Gastroesophageal sphincter (tissue), 3 donors: ENCODE measurements at regions not wholly inside any gene's neighbourhood (a gene's known extent, or its start where the extent isn't known, plus 50 kb on each side); places are given as distances from the start of the nearest gene placed in this dataset.

ENCODE experiments used
- CTCF ChIP-seq, 4 experiments: fragments of 200-600 bp in 2 of 4; fragments of 450-650 bp in 2 of 4; sonication (generic) in 1 of 4; IDR thresholded peaks; one replicate each; pipeline ENCODE4 v1.5.1; 2017 to 2019; ENCODE audit warnings: antibody characterized with exemption in 4 of 4, mild to moderate bottlenecking in 2 of 4, moderate library complexity in 2 of 4
- EP300 ChIP-seq: sonication (generic); formaldehyde crosslinking; IDR thresholded peaks from one replicate; pipeline ENCODE4 v1.6.1; 2017; ENCODE audit warnings: antibody characterized with exemption, mild to moderate bottlenecking
- POLR2A ChIP-seq, 2 donors: fragments of 450-650 bp; IDR thresholded peaks; one replicate each; pipeline ENCODE4 v1.6.1; 2017; ENCODE audit warnings: antibody characterized with exemption in 2 of 2, mild to moderate bottlenecking in 2 of 2, moderate library complexity in 1 of 2

- TF ChIP-seq POLR2A (IDR thresholded peaks at IDR 0.05) (no peak), CTCF (IDR thresholded peaks at IDR 0.05) (no peak), EP300 (no peak)
Observed at GRCh38 chr20:23197836-23198235, 111.7 kb upstream of the CD93 start.
